ENCODE measurements at regions not wholly inside any gene's neighbourhood (a gene's known extent, or its start where the extent isn't known, plus 50 kb on each side); places are given as distances from the start of the nearest gene placed in this dataset.
"Not testable (repeated sequence)": the region's sequence is repeated elsewhere in the genome, so short reads cannot be mapped to it uniquely, and the experiment has no call there.

- no peak for DNase-seq
Measured at GRCh38 chr20:56689318-56689717, 60.2 kb downstream of the TFAP2C start.

GRCh38 chr20:56689852-56690485, 60.9 kb downstream of the TFAP2C start:
- DNase-seq, result no peak

- no peak for DNase-seq
Measured at GRCh38 chr20:56690531-56691175, 61.5 kb downstream of the TFAP2C start.

GRCh38 chr20:56691325-56691998, 62.4 kb downstream of the TFAP2C start:
- DNase-seq, result no peak

GRCh38 chr20:56693217-56693616, 64.1 kb downstream of the TFAP2C start:
- DNase-seq, result no peak

GRCh38 chr20:56697476-56697875, 68.4 kb downstream of the TFAP2C start:
- no peak for DNase-seq

- no peak for DNase-seq
Measured at GRCh38 chr20:56698297-56698696, 69.2 kb downstream of the TFAP2C start.

- DNase-seq, result no peak
Measured at GRCh38 chr20:56698749-56699148, 69.6 kb downstream of the TFAP2C start.

GRCh38 chr20:56702931-56703840, 74.1 kb downstream of the TFAP2C start:
- DNase-seq, result no peak

- no peak for DNase-seq
Measured at GRCh38 chr20:56706867-56707360, 77.8 kb downstream of the TFAP2C start.

GRCh38 chr20:56708991-56709390, 79.9 kb downstream of the TFAP2C start:
- no peak for DNase-seq

- DNase-seq, result no peak
Measured at GRCh38 chr20:56710125-56710524, 81.0 kb downstream of the TFAP2C start.

GRCh38 chr20:56710577-56710976, 81.5 kb downstream of the TFAP2C start:
- not testable (repeated sequence) for DNase-seq

- no peak for DNase-seq
Measured at GRCh38 chr20:56711018-56711417, 81.9 kb downstream of the TFAP2C start.

- DNase-seq, result no peak
Measured at GRCh38 chr20:56715309-56715708, 86.2 kb downstream of the TFAP2C start.

GRCh38 chr20:56715902-56716519, 86.9 kb downstream of the TFAP2C start:
- no peak for DNase-seq

GRCh38 chr20:56716806-56717205, 87.7 kb downstream of the TFAP2C start:
- DNase-seq, result no peak

- no peak for DNase-seq
Measured at GRCh38 chr20:56718816-56719215, 89.7 kb downstream of the TFAP2C start.

GRCh38 chr20:56720620-56721213, 91.6 kb downstream of the TFAP2C start:
- no peak for DNase-seq

GRCh38 chr20:56722042-56722441, 92.9 kb downstream of the TFAP2C start:
- no peak for DNase-seq

- no peak for DNase-seq
Measured at GRCh38 chr20:56723331-56723730, 94.2 kb downstream of the TFAP2C start.

- DNase-seq, result no peak
Measured at GRCh38 chr20:56724241-56724757, 95.2 kb downstream of the TFAP2C start.
